GM23338 (cell line): ENCODE measurements at regions not wholly inside any gene's neighbourhood (a gene's known extent, or its start where the extent isn't known, plus 50 kb on each side); places are given as distances from the start of the nearest gene placed in this dataset.

Experiments
- ATAC-seq: fragments of 200-7000 bp; cut with Tn5 transposase; 3 replicates; pipeline ENCODE4 v1.9.1; 2020
- DNase-seq: peaks from one replicate; pipeline ENCODE4 v3.0.0-alpha.2; 2015; ENCODE audit warnings: low spot score
- H2AFZ ChIP-seq: fragments of 200-600 bp; sonication (generic); 2 replicates; pipeline ENCODE4 v1.8.0; 2016; ENCODE audit warnings: antibody characterized with exemption, mild to moderate bottlenecking, moderate library complexity
- H3F3A ChIP-seq: fragments of 200-600 bp; sonication (generic); replicated peaks from 2 replicates; pipeline ENCODE4 v1.8.0; 2017; ENCODE audit warnings: antibody characterized with exemption, mixed run types, low read depth
- H3K27ac ChIP-seq: fragments of 200-600 bp; sonication (generic); 2 replicates; pipeline ENCODE4 v1.6.1; 2016; ENCODE audit warnings: low read depth
- H3K27me3 ChIP-seq: fragments of 200-600 bp; sonication (generic); 2 replicates; pipeline ENCODE4 v1.8.0; 2016; ENCODE audit warnings: mild to moderate bottlenecking, mixed run types, moderate library complexity; ENCODE audit not compliant: insufficient read depth
- H3K36me3 ChIP-seq: fragments of 200-600 bp; sonication (generic); 2 replicates; pipeline ENCODE4 v1.8.0; 2016; ENCODE audit warnings: mild to moderate bottlenecking; ENCODE audit not compliant: insufficient read depth
- H3K4me1 ChIP-seq: fragments of 200-600 bp; sonication (generic); 2 replicates; pipeline ENCODE4 v1.8.0; 2016; ENCODE audit warnings: mild to moderate bottlenecking, moderate library complexity; ENCODE audit not compliant: insufficient read depth
- H3K4me2 ChIP-seq: fragments of 200-600 bp; sonication (generic); 2 replicates; pipeline ENCODE4 v1.7.1; 2017; ENCODE audit warnings: mixed run types
- H3K4me3 ChIP-seq: fragments of 200-600 bp; sonication (generic); 2 replicates; pipeline ENCODE4 v1.6.1; 2016; ENCODE audit warnings: mixed run types
- H3K79me2 ChIP-seq: fragments of 200-600 bp; sonication (generic); replicated peaks from 2 replicates; pipeline ENCODE4 v1.8.0; 2017; ENCODE audit warnings: mild to moderate bottlenecking; ENCODE audit not compliant: insufficient read depth
- H3K9me2 ChIP-seq: fragments of 200-600 bp; sonication (generic); 2 replicates; pipeline ENCODE4 v1.8.0; 2017; ENCODE audit not compliant: insufficient read depth
- H4K20me1 ChIP-seq: fragments of 200-600 bp; sonication (generic); replicated peaks from 2 replicates; pipeline ENCODE4 v1.8.0; 2017; ENCODE audit warnings: mild to moderate bottlenecking; ENCODE audit not compliant: insufficient read depth
- H3K27ac Mint-ChIP-seq: 2 replicates; pipeline ENCODE4 v1.8.0; 2020; ENCODE audit warnings: inconsistent platforms, mild to moderate bottlenecking, moderate library complexity, mixed read lengths
- H3K27me3 Mint-ChIP-seq: 3 replicates; pipeline ENCODE4 v1.8.0; 2022; ENCODE audit warnings: low read depth, mild to moderate bottlenecking, moderate library complexity, mixed read lengths, inconsistent platforms; ENCODE audit not compliant: insufficient read depth, poor library complexity
- H3K36me3 Mint-ChIP-seq: 3 replicates; pipeline ENCODE4 v1.8.0; 2021; ENCODE audit warnings: low read depth, mild to moderate bottlenecking, inconsistent platforms, moderate library complexity, mixed read lengths
- H3K4me1 Mint-ChIP-seq: 3 replicates; pipeline ENCODE4 v1.8.0; 2020; ENCODE audit warnings: mild to moderate bottlenecking, inconsistent platforms, mixed read lengths
- H3K4me3 Mint-ChIP-seq: 3 replicates; pipeline ENCODE4 v1.8.0; 2021; ENCODE audit warnings: moderate library complexity, mild to moderate bottlenecking, inconsistent platforms, mixed read lengths
- H3K9me3 Mint-ChIP-seq: 3 replicates; pipeline ENCODE4 v1.8.0; 2020; ENCODE audit warnings: moderate library complexity, mild to moderate bottlenecking, inconsistent platforms, mixed read lengths
- EZH2 ChIP-seq: fragments of 200-600 bp; sonication (generic); IDR thresholded peaks from one replicate; pipeline ENCODE4 v1.8.0; 2017; ENCODE audit warnings: antibody characterized with exemption, mild to moderate bottlenecking, low read depth; ENCODE audit not compliant: unreplicated experiment
- EZH2phosphoT487 ChIP-seq: fragments of 200-600 bp; sonication (generic); IDR thresholded peaks from one replicate; pipeline ENCODE4 v1.8.1; 2018; ENCODE audit warnings: antibody characterized with exemption; ENCODE audit not compliant: unreplicated experiment
- ZNF114 ChIP-seq: fragments of 250-450 bp; sonication (Bioruptor Pico); IDR thresholded peaks from 2 replicates; pipeline ENCODE4 v1.5.0; 2020; ENCODE audit warnings: mild to moderate bottlenecking, moderate library complexity
- ZNF331 ChIP-seq: fragments of 250-450 bp; sonication (Bioruptor Pico); IDR thresholded peaks from 2 replicates; pipeline ENCODE4 v1.5.0; 2020; ENCODE audit warnings: low read depth, mild to moderate bottlenecking, moderate library complexity
- TF ChIP-seq, protein P1 (sequence below): fragments of 250-450 bp; sonication (Bioruptor Pico); IDR thresholded peaks from 2 replicates; pipeline ENCODE4 v1.5.0; 2020; ENCODE audit warnings: mild to moderate bottlenecking, moderate library complexity
- TF ChIP-seq, protein P2 (sequence below), 2 experiments: fragments of 200-600 bp in 1 of 2; sonication (generic) in 1 of 2; conservative IDR thresholded peaks; 2 replicates each; pipeline versions ENCODE4 v1.5.1 to v1.6.1; 2016 to 2017; ENCODE audit warnings: antibody characterized with exemption in 2 of 2, low read depth in 2 of 2, mild to moderate bottlenecking in 2 of 2, moderate library complexity in 1 of 2

DNA sequence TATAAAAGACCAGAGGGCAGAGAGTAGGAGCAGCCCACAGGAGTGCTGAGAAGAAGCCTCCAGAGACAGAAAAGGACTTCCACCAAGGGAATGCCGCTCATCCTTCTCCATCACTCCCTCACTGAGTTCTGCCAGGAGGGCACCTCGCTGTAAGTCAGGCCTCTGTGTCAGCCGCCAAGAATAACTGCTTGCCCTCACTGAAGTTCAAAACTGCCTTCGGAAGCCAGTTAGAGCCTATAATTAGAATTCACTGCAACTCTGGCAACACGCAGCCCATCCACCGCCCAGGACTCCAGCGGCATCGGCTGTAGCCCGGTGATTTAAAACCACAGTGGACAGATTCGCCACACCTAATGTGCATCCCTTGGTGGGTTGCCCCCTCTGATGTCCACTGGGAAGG, 281.8 kb upstream of the ZNF507 start (continued):
- TF ChIP-seq, protein P1, sequence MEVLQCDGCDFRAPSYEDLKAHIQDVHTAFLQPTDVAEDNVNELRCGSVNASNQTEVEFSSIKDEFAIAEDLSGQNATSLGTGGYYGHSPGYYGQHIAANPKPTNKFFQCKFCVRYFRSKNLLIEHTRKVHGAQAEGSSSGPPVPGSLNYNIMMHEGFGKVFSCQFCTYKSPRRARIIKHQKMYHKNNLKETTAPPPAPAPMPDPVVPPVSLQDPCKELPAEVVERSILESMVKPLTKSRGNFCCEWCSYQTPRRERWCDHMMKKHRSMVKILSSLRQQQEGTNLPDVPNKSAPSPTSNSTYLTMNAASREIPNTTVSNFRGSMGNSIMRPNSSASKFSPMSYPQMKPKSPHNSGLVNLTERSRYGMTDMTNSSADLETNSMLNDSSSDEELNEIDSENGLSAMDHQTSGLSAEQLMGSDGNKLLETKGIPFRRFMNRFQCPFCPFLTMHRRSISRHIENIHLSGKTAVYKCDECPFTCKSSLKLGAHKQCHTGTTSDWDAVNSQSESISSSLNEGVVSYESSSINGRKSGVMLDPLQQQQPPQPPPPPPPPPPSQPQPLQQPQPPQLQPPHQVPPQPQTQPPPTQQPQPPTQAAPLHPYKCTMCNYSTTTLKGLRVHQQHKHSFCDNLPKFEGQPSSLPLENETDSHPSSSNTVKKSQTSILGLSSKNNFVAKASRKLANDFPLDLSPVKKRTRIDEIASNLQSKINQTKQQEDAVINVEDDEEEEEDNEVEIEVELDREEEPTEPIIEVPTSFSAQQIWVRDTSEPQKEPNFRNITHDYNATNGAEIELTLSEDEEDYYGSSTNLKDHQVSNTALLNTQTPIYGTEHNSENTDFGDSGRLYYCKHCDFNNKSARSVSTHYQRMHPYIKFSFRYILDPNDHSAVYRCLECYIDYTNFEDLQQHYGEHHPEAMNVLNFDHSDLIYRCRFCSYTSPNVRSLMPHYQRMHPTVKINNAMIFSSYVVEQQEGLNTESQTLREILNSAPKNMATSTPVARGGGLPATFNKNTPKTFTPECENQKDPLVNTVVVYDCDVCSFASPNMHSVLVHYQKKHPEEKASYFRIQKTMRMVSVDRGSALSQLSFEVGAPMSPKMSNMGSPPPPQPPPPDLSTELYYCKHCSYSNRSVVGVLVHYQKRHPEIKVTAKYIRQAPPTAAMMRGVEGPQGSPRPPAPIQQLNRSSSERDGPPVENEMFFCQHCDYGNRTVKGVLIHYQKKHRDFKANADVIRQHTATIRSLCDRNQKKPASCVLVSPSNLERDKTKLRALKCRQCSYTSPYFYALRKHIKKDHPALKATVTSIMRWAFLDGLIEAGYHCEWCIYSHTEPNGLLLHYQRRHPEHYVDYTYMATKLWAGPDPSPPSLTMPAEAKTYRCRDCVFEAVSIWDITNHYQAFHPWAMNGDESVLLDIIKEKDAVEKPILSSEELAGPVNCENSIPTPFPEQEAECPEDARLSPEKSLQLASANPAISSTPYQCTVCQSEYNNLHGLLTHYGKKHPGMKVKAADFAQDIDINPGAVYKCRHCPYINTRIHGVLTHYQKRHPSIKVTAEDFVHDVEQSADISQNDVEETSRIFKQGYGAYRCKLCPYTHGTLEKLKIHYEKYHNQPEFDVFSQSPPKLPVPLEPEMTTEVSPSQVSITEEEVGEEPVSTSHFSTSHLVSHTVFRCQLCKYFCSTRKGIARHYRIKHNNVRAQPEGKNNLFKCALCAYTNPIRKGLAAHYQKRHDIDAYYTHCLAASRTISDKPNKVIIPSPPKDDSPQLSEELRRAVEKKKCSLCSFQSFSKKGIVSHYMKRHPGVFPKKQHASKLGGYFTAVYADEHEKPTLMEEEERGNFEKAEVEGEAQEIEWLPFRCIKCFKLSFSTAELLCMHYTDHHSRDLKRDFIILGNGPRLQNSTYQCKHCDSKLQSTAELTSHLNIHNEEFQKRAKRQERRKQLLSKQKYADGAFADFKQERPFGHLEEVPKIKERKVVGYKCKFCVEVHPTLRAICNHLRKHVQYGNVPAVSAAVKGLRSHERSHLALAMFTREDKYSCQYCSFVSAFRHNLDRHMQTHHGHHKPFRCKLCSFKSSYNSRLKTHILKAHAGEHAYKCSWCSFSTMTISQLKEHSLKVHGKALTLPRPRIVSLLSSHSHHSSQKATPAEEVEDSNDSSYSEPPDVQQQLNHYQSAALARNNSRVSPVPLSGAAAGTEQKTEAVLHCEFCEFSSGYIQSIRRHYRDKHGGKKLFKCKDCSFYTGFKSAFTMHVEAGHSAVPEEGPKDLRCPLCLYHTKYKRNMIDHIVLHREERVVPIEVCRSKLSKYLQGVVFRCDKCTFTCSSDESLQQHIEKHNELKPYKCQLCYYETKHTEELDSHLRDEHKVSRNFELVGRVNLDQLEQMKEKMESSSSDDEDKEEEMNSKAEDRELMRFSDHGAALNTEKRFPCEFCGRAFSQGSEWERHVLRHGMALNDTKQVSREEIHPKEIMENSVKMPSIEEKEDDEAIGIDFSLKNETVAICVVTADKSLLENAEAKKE (CRISPR knock-in tag): no peak
- no peak for TF ChIP-seq EZH2phosphoT487

DNA sequence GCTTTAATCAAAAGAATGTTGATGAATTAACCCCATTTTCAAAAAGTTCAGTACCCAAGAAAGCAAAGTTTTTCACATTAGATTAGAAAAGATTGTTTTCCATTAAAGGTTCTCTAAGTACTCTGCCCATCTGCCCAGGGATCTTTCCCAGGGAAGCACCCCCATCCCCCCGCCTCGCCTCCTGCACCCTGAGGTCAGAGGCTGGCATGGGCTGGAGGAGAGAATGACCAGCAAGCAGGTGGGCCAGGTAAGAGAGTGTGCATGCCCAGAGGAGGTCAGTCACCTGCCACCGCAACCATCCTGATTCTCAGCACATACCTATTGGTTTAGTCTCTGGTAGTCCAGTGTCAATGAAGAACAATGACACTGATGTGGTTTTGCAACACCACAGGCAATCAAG, 279.4 kb upstream of the ZNF507 start:
- H3K27ac ChIP-seq: no peak overlapping the region
- no peak overlapping the region for H2AFZ ChIP-seq
- H3K27ac Mint-ChIP-seq: no peak overlapping the region
- ATAC-seq: no peak
- peaks cover 2% of the 10 kb centered on the region; the same call in 1 of the 3 replicates for H3K4me1 Mint-ChIP-seq
- H3K9me3 Mint-ChIP-seq: no peaks in the 10 kb centered on the region
- no peak overlapping the region for H3K4me2 ChIP-seq
- no peaks in the 10 kb centered on the region for H3F3A ChIP-seq
- no peaks in the 10 kb centered on the region for H3K79me2 ChIP-seq
- no peaks in the 10 kb centered on the region for H3K4me1 ChIP-seq
- TF ChIP-seq EZH2 (no peak), ZNF331 (CRISPR knock-in tag) (no peak)
- no peaks in the 10 kb centered on the region for H4K20me1 ChIP-seq
- no peak overlapping the region for H3K4me3 ChIP-seq
- no peak for DNase-seq
- no peaks in the 10 kb centered on the region for H3K9me2 ChIP-seq
- no peaks in the 10 kb centered on the region for H3K36me3 Mint-ChIP-seq
- no peak overlapping the region for H3K4me3 Mint-ChIP-seq
- H3K27me3 Mint-ChIP-seq: peaks cover 4% of the 10 kb centered on the region
- H3K27me3 ChIP-seq: no peaks in the 10 kb centered on the region
- no peaks in the 10 kb centered on the region for H3K36me3 ChIP-seq

DNA sequence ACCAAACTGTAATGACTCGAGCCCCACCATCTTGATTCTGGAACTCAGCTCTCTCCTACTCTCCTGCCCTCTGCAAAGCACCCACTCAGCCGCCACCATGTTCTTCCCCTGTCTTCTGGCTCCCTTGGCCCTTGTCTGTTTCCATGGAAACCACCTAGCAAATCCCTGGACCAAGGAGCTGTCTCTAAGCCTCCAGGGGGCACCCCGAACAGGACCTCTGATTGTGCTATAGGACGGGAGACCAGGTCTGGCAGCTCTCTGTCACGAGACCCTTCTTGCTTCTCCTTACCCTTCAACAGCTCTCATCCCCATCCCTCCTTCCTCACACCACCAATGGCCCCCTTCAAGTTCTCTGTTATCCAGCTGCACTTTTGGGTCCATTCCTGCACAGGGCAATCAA, 277.7 kb upstream of the ZNF507 start:
- H3K36me3 ChIP-seq: no peaks in the 10 kb centered on the region
- DNase-seq: peak; percentile 86
- H3K27ac Mint-ChIP-seq: no peak overlapping the region

More for the DNA sequence above, 277.7 kb upstream of the ZNF507 start:
- Histone ChIP-seq H3K4me1 (no peaks in the 10 kb centered on the region), H3K4me3 (no peak overlapping the region), H3K27ac (no peak overlapping the region), H3F3A (no peaks in the 10 kb centered on the region), H4K20me1 (no peaks in the 10 kb centered on the region), H3K9me2 (no peaks in the 10 kb centered on the region), H3K79me2 (no peaks in the 10 kb centered on the region), H2AFZ (peak overlapping the region; percentile 8; the same call in 1 of the 2 replicates), H3K4me2 (no peak overlapping the region), H3K27me3 (no peaks in the 10 kb centered on the region)
- no peaks in the 10 kb centered on the region for H3K9me3 Mint-ChIP-seq
- no peak overlapping the region for H3K4me3 Mint-ChIP-seq
- H3K36me3 Mint-ChIP-seq: no peaks in the 10 kb centered on the region
- peaks cover 4% of the 10 kb centered on the region for H3K27me3 Mint-ChIP-seq
- peak; percentile 96 for ATAC-seq
- no peak for TF ChIP-seq ZNF114
- TF ChIP-seq, protein P2, sequence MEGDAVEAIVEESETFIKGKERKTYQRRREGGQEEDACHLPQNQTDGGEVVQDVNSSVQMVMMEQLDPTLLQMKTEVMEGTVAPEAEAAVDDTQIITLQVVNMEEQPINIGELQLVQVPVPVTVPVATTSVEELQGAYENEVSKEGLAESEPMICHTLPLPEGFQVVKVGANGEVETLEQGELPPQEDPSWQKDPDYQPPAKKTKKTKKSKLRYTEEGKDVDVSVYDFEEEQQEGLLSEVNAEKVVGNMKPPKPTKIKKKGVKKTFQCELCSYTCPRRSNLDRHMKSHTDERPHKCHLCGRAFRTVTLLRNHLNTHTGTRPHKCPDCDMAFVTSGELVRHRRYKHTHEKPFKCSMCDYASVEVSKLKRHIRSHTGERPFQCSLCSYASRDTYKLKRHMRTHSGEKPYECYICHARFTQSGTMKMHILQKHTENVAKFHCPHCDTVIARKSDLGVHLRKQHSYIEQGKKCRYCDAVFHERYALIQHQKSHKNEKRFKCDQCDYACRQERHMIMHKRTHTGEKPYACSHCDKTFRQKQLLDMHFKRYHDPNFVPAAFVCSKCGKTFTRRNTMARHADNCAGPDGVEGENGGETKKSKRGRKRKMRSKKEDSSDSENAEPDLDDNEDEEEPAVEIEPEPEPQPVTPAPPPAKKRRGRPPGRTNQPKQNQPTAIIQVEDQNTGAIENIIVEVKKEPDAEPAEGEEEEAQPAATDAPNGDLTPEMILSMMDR (conservative IDR thresholded peaks at IDR 0.05; ENCODE audit: low read depth in 2 of 2): peak; percentile 34 to 63; a peak in 3 of 4 replicates
- H3K4me1 Mint-ChIP-seq: no peaks in the 10 kb centered on the region
